GM12878 (cell line): ENCODE measurements at regions not wholly inside any gene's neighbourhood (a gene's known extent, or its start where the extent isn't known, plus 50 kb on each side); places are given as distances from the start of the nearest gene placed in this dataset.

ENCODE experiments used
- ATAC-seq: fragments of 200-7000 bp; cut with Tn5 transposase; 3 replicates; pipeline ENCODE4 v1.9.1; 2020; ENCODE audit warnings: mild to moderate bottlenecking, moderate library complexity
- BruUV-seq: library from RNA; stranded (reverse); fragments of 400-500 nt; replicated peaks from 2 replicates; lab custom pipeline; 2021; lab: Mats Ljungman, UMichigan
- CTCF ChIA-PET: fragments of 300-600 bp; sonication (Branson Sonifier 250); formaldehyde crosslinking; extraction: SDS; loops from one replicate; lab custom pipeline; 2021; ENCODE audit warnings: inconsistent platforms; lab: Yijun Ruan, JAX
- POLR2A ChIA-PET: fragments of 350-600 bp; formaldehyde crosslinking; extraction: SDS; loops from one replicate; lab custom pipeline; 2021; ENCODE audit warnings: inconsistent platforms; lab: Charles Lee
- RAD21 ChIA-PET: fragments of 300-600 bp; sonication (Branson Sonifier 250); formaldehyde crosslinking; loops from one replicate; lab custom pipeline; 2023; ENCODE audit warnings: antibody characterized with exemption; ENCODE audit not compliant: unreplicated experiment; lab: Charles Lee
- SMC1A ChIA-PET: fragments of 300-600 bp; sonication (Branson Sonifier 250); formaldehyde crosslinking; loops from one replicate; lab custom pipeline; 2023; ENCODE audit not compliant: unreplicated experiment, uncharacterized antibody; lab: Charles Lee
- DNase-seq: peaks from one replicate; pipeline ENCODE4 v3.0.0-alpha.2; 2011; ENCODE audit warnings: low read depth, low spot score
- FAIRE-seq: peaks from 3 replicates; lab custom pipeline; 2011; peaks lifted over from hg19 to GRCh38; lab: Jason Lieb, UNC
- H2AFZ ChIP-seq: 2 replicates; pipeline ENCODE4 v1.6.0; 2011; ENCODE audit warnings: low read depth, low read length, control low read depth; ENCODE audit not compliant: control insufficient read depth
- H3K27ac ChIP-seq: 2 replicates; pipeline ENCODE4 v1.5.1; 2011; ENCODE audit warnings: control low read depth; ENCODE audit not compliant: control insufficient read depth, insufficient read depth
- H3K27me3 ChIP-seq, 2 experiments: replicated peaks in 1 of 2; 2 replicates each; pipeline versions ENCODE4 v1.6.0 to v1.6.1; 2011; ENCODE audit warnings: low read length in 1 of 2; ENCODE audit not compliant: control insufficient read depth in 2 of 2, insufficient read depth in 2 of 2
- H3K36me3 ChIP-seq, 2 experiments: 2 replicates each; pipeline ENCODE4 v1.5.1; 2011; ENCODE audit warnings: low read length in 1 of 2; ENCODE audit not compliant: control insufficient read depth in 2 of 2, insufficient read depth in 2 of 2
- H3K4me1 ChIP-seq: 2 replicates; pipeline ENCODE4 v1.6.1; 2011; ENCODE audit warnings: mild to moderate bottlenecking, low read length, moderate library complexity, mixed read lengths; ENCODE audit not compliant: control insufficient read depth, insufficient read depth
- H3K4me2 ChIP-seq: 2 replicates; pipeline ENCODE4 v1.6.0; 2011; ENCODE audit warnings: control low read depth; ENCODE audit not compliant: control insufficient read depth, insufficient read depth
- H3K4me3 ChIP-seq: fragments of 200-600 bp; sonication (generic); 2 replicates; pipeline ENCODE4 v1.5.1; 2016
- H3K79me2 ChIP-seq: 2 replicates; pipeline ENCODE4 v1.6.0; 2011; ENCODE audit warnings: low read length; ENCODE audit not compliant: control insufficient read depth, insufficient read depth
- H3K9ac ChIP-seq: 2 replicates; pipeline ENCODE4 v1.8.0; 2011; ENCODE audit warnings: low read length, control low read depth, mixed read lengths; ENCODE audit not compliant: control insufficient read depth, insufficient read depth
- H3K9me3 ChIP-seq: replicated peaks from 3 replicates; pipeline ENCODE4 v1.5.1; 2011; ENCODE audit warnings: mild to moderate bottlenecking, low read length; ENCODE audit not compliant: control insufficient read depth, insufficient read depth
- H4K20me1 ChIP-seq: 2 replicates; pipeline ENCODE4 v1.6.0; 2011; ENCODE audit not compliant: control insufficient read depth, insufficient read depth
- CTCF ChIP-seq, 3 experiments: IDR thresholded peaks in 2 of 3; conservative IDR thresholded peaks in 1 of 3; 2 replicates each; pipeline ENCODE4 v1.5.1; 2011; ENCODE audit warnings: low read depth in 3 of 3, low read length in 3 of 3, mild to moderate bottlenecking in 3 of 3, control low read depth in 2 of 3, moderate library complexity in 2 of 3, inconsistent platforms in 1 of 3, mixed read lengths in 1 of 3; ENCODE audit not compliant: control insufficient read depth in 2 of 3, insufficient read depth in 1 of 3; ENCODE audit errors: extremely low read depth in 1 of 3
- E4F1 ChIP-seq: fragments of 450-650 bp; IDR thresholded peaks from 2 replicates; pipeline ENCODE4 v1.6.1; 2018; ENCODE audit warnings: borderline replicate concordance, mild to moderate bottlenecking; ENCODE audit not compliant: partially characterized antibody
- EED ChIP-seq: sonication (generic); IDR thresholded peaks from 2 replicates; pipeline ENCODE4 v1.6.1; 2016; ENCODE audit warnings: antibody characterized with exemption, low read depth
- FOXM1 ChIP-seq: IDR thresholded peaks from 2 replicates; pipeline ENCODE4 v1.6.1; 2012; ENCODE audit warnings: low read depth, mild to moderate bottlenecking, inconsistent platforms, low read length, moderate library complexity
- HDAC2 ChIP-seq: fragments of 200-600 bp; sonication (generic); IDR thresholded peaks from 2 replicates; pipeline ENCODE4 v1.6.1; 2017
- IRF5 ChIP-seq: fragments of 450-650 bp; IDR thresholded peaks from 2 replicates; pipeline ENCODE4 v1.6.1; 2017; ENCODE audit warnings: borderline replicate concordance
- KLF5 ChIP-seq: fragments of 450-650 bp; IDR thresholded peaks from 2 replicates; pipeline ENCODE4 v1.6.1; 2014; ENCODE audit warnings: mild to moderate bottlenecking; ENCODE audit not compliant: partially characterized antibody
- MAX ChIP-seq: IDR thresholded peaks from 2 replicates; pipeline ENCODE4 v1.6.1; 2012; ENCODE audit warnings: low read depth, low read length, improper control_type of control experiment
- MXI1 ChIP-seq: fragments of 150-350 bp; IDR thresholded peaks from 2 replicates; pipeline ENCODE4 v1.6.1; 2011; ENCODE audit warnings: low read depth, mild to moderate bottlenecking, inconsistent platforms, low read length, improper control_type of control experiment
- NFYA ChIP-seq: IDR thresholded peaks from 2 replicates; pipeline ENCODE4 v1.6.1; 2011; ENCODE audit warnings: low read depth, mild to moderate bottlenecking, low read length, improper control_type of control experiment, borderline replicate concordance
- POLR2A ChIP-seq: IDR thresholded peaks from 2 replicates; pipeline ENCODE4 v1.6.1; 2011; ENCODE audit warnings: low read depth, mild to moderate bottlenecking, low read length
- RBBP5 ChIP-seq: fragments of 200-600 bp; sonication (generic); conservative IDR thresholded peaks from 2 replicates; pipeline ENCODE4 v1.6.1; 2016
- SMAD1 ChIP-seq: fragments of 450-650 bp; IDR thresholded peaks from 2 replicates; pipeline ENCODE4 v1.6.1; 2018; ENCODE audit warnings: mild to moderate bottlenecking, low read depth; ENCODE audit not compliant: partially characterized antibody
- STAT1 ChIP-seq: fragments of 450-650 bp; conservative IDR thresholded peaks from 2 replicates; pipeline ENCODE4 v1.6.1; 2014; ENCODE audit warnings: antibody characterized with exemption, mild to moderate bottlenecking
- TCF3 ChIP-seq: IDR thresholded peaks from 2 replicates; pipeline ENCODE4 v1.6.1; 2012; ENCODE audit warnings: low read depth, mild to moderate bottlenecking, low read length, borderline replicate concordance; ENCODE audit not compliant: insufficient read depth
- WRNIP1 ChIP-seq: IDR thresholded peaks from 2 replicates; pipeline ENCODE4 v1.6.1; 2011; ENCODE audit warnings: low read depth, low read length, improper control_type of control experiment, borderline replicate concordance
- YBX1 ChIP-seq: fragments of 450-650 bp; IDR thresholded peaks from 2 replicates; pipeline ENCODE4 v1.6.1; 2016; ENCODE audit warnings: antibody characterized with exemption
- ZNF24 ChIP-seq: fragments of 450-650 bp; IDR thresholded peaks from 2 replicates; pipeline ENCODE4 v1.6.1; 2017; ENCODE audit warnings: antibody characterized with exemption, mild to moderate bottlenecking
- WGBS: methylation state at CpG from one replicate; pipeline ENCODE4 v1.1.6; 2016; ENCODE audit warnings: low lambda C conversion rate; ENCODE audit not compliant: insufficient replicate concordance, insufficient coverage; ENCODE audit errors: missing lambda C conversion rate; 5-methylcytosine and 5-hydroxymethylcytosine counted together
- in situ Hi-C: fragments of 300-500 bp; cut with MboI; formaldehyde crosslinking; loops from 9 replicates; pipeline ENCODE4 v1.14.3; 2018; ENCODE audit warnings: mixed read lengths
- intact Hi-C: fragments of 100-400 bp; cut with micrococcal nuclease; formaldehyde crosslinking; loops from one replicate; pipeline ENCODE4 v1.14.2; 2022; ENCODE audit not compliant: unreplicated experiment

- Histone ChIP-seq H3K4me3 (no peak overlapping the region), H3K27ac (no peak overlapping the region), H3K4me1 (no peaks in the 10 kb centered on the region), H3K4me2 (no peak overlapping the region), H2AFZ (no peak overlapping the region), H3K9me3 (no peaks in the 10 kb centered on the region), H3K36me3 (no peaks in the 10 kb centered on the region), H3K9ac (no peak overlapping the region), H3K27me3 (no peaks in the 10 kb centered on the region)
- WGBS, result 0% methylated on average over 2 of the region's 2 CpGs
- ChIA-PET SMC1A (no interaction called here), POLR2A (no interaction called here), CTCF (no interaction called here), RAD21 (interaction anchor here (0.8 kb wide), 1 partner anchor 572 kb away, joined by 3 read pairs; no protein-coding TSS in a partner anchor)
- in situ Hi-C loops (no loop called here), intact Hi-C loops (no loop called here)
- no peak for ATAC-seq
- TF ChIP-seq WRNIP1 (no peak), NFYA (no peak), CTCF (IDR thresholded peaks at IDR 0.05 in 2 of 3, conservative IDR thresholded peaks at IDR 0.05 in 1 of 3; ENCODE audit: control insufficient read depth in 2 of 3, extremely low read depth in 1 of 3, insufficient read depth in 1 of 3, low read depth in 3 of 3, low read length in 3 of 3) (no peak), E4F1 (no peak), RBBP5 (no peak), IRF5 (no peak), TCF3 (no peak), HDAC2 (no peak), EED (no peak), FOXM1 (no peak), ZNF24 (no peak), SMAD1 (no peak), MXI1 (no peak), YBX1 (no peak), KLF5 (no peak), STAT1 (no peak), MAX (no peak), POLR2A (no peak)
- TF ChIP-seq, all 136 proteins: peak for 0
- BruUV-seq, result no TSS peak
- DNase-seq (no peak), FAIRE-seq (no peak)
- Histone ChIP-seq H4K20me1 (no peaks in the 10 kb centered on the region), H3K79me2 (no peaks in the 10 kb centered on the region)
Measured at GRCh38 chr6:120373185-120373584, 961.1 kb downstream of the TBC1D32 start.
